ENCODE measurements at regions not wholly inside any gene's neighbourhood (a gene's known extent, or its start where the extent isn't known, plus 50 kb on each side); places are given as distances from the start of the nearest gene placed in this dataset.

DNA sequence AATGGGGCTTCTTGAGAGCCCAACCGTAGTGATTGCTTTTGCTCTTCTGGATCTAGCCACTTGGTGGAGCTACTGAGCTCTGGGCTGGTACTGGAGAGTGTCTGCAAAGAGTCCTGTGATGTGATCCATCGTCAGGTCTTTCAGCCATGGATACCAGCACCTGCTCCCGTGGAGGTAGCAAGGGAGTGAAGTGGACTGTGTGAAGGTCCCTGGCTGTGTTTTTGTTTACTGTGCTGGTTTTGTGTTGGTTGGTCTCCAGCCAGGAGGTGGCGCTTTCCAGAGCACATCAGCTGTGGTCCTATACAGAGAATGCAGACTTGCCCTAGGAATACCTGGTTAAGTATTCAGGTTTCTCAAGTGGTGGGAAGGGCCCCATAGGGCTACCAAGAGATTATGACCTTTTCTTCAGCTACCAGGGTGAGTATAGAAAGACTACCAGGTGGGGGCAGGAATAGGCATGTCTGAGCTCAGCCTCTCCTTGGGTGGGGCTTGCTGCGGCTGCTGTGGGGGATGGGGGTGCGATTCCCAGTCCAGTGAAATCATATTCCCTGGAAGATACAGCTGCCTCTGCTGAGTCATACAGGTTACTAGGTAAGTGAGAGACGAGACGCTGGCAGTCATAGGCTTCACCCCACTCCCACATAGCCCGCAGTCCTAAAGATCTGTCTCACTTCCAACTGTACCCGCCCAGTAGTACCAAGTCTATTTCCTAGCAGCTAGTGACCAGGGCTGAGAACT, 733.7 kb downstream of the ZNF385D start:
- TF ChIP-seq POLR2A (IDR thresholded peaks at IDR 0.05; ENCODE audit: borderline replicate concordance, extremely low read depth, insufficient read depth, insufficient read length) (no peak), ZFX (IDR thresholded peaks at IDR 0.05) (no peak), SP1 (IDR thresholded peaks at IDR 0.05; ENCODE audit: low read depth) (no peak), POLR2AphosphoS5 (IDR thresholded peaks at IDR 0.05; ENCODE audit: low read depth, low read length) (no peak), YY1 (IDR thresholded peaks at IDR 0.05; ENCODE audit: extremely low read depth, insufficient replicate concordance, low read depth, low read length) (no peak), EZH2 (IDR thresholded peaks at IDR 0.05) (no peak), EZH2phosphoT487 (IDR thresholded peaks at IDR 0.05; ENCODE audit: borderline replicate concordance) (no peak), RAD21 (IDR thresholded peaks at IDR 0.05; ENCODE audit: low read depth) (no peak), TCF7L2 (IDR thresholded peaks at IDR 0.05; ENCODE audit: borderline replicate concordance, extremely low read depth, insufficient read depth, insufficient read length) (no peak), SIN3A (IDR thresholded peaks at IDR 0.05; ENCODE audit: low read depth) (no peak)
- TF ChIP-seq, protein P1, sequence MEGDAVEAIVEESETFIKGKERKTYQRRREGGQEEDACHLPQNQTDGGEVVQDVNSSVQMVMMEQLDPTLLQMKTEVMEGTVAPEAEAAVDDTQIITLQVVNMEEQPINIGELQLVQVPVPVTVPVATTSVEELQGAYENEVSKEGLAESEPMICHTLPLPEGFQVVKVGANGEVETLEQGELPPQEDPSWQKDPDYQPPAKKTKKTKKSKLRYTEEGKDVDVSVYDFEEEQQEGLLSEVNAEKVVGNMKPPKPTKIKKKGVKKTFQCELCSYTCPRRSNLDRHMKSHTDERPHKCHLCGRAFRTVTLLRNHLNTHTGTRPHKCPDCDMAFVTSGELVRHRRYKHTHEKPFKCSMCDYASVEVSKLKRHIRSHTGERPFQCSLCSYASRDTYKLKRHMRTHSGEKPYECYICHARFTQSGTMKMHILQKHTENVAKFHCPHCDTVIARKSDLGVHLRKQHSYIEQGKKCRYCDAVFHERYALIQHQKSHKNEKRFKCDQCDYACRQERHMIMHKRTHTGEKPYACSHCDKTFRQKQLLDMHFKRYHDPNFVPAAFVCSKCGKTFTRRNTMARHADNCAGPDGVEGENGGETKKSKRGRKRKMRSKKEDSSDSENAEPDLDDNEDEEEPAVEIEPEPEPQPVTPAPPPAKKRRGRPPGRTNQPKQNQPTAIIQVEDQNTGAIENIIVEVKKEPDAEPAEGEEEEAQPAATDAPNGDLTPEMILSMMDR (IDR thresholded peaks at IDR 0.05 in 2 of 3, conservative IDR thresholded peaks at IDR 0.05 in 1 of 3; ENCODE audit: borderline replicate concordance in 1 of 3, insufficient read depth in 1 of 3, low read depth in 2 of 3, low read length in 2 of 3) = peak in 2 of 3 experiments; percentile 4 to 38; a peak in 3 of 6 replicates
- TF ChIP-seq, protein P2, sequence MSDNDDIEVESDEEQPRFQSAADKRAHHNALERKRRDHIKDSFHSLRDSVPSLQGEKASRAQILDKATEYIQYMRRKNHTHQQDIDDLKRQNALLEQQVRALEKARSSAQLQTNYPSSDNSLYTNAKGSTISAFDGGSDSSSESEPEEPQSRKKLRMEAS (IDR thresholded peaks at IDR 0.05) = no peak
- TF ChIP-seq, protein P3, sequence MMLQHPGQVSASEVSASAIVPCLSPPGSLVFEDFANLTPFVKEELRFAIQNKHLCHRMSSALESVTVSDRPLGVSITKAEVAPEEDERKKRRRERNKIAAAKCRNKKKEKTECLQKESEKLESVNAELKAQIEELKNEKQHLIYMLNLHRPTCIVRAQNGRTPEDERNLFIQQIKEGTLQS (IDR thresholded peaks at IDR 0.05) = no peak

Data from HCT116 (cell line).